Transverse colon (tissue), 4 donors: ENCODE measurements at regions not wholly inside any gene's neighbourhood (a gene's known extent, or its start where the extent isn't known, plus 50 kb on each side); places are given as distances from the start of the nearest gene placed in this dataset.

Experiments
- DNase-seq: peaks from one replicate; pipeline ENCODE4 v3.0.0-alpha.2; 2019
- H3K27ac ChIP-seq, 4 donors: fragments of 200-600 bp; sonication (generic); 2 replicates each; pipeline ENCODE4 v1.5.1; 2016 to 2018; ENCODE audit warnings: inconsistent platforms in 4 of 4
- H3K27me3 ChIP-seq: fragments of 200-600 bp; sonication (generic); 2 replicates; pipeline ENCODE4 v1.5.1; 2017; ENCODE audit warnings: inconsistent platforms
- H3K36me3 ChIP-seq, 4 donors: fragments of 200-600 bp; sonication (generic); 2 replicates each; pipeline ENCODE4 v1.5.1; 2017 to 2019; ENCODE audit warnings: inconsistent platforms in 4 of 4
- H3K4me1 ChIP-seq, 4 donors: fragments of 200-600 bp; sonication (generic); 2 replicates each; pipeline ENCODE4 v1.5.1; 2017 to 2020; ENCODE audit warnings: inconsistent platforms in 4 of 4
- H3K4me3 ChIP-seq, 4 donors: fragments of 200-600 bp; sonication (generic); 1 replicate in 1 of 4; 2 replicates in 3 of 4; pipeline versions ENCODE4 v1.5.1 to v1.6.1; 2017 to 2019; ENCODE audit warnings: inconsistent platforms in 4 of 4
- H3K9me3 ChIP-seq, 2 donors: fragments of 200-600 bp; sonication (generic); 2 replicates each; pipeline ENCODE4 v1.5.1; 2017 to 2019; ENCODE audit warnings: inconsistent platforms in 2 of 2
- EP300 ChIP-seq: sonication (generic); formaldehyde crosslinking; IDR thresholded peaks from one replicate; pipeline ENCODE4 v1.6.1; 2017; ENCODE audit warnings: antibody characterized with exemption, low read depth
- POLR2A ChIP-seq: fragments of 450-650 bp; IDR thresholded peaks from one replicate; pipeline ENCODE4 v1.6.1; 2016; ENCODE audit warnings: antibody characterized with exemption, mild to moderate bottlenecking, moderate library complexity
- POLR2AphosphoS5 ChIP-seq, 3 donors: sonication (generic); formaldehyde crosslinking; IDR thresholded peaks; one replicate each; pipeline ENCODE4 v1.6.1; 2016; ENCODE audit warnings: antibody characterized with exemption in 3 of 3
- WGBS, 2 donors: methylation state at CpG; one replicate each; pipeline ENCODE4 v1.1.5; 2018; ENCODE audit warnings: low coverage in 1 of 2; 5-methylcytosine and 5-hydroxymethylcytosine counted together
- in situ Hi-C, 4 donors: fragments of 200-750 bp; cut with MboI; loops; one replicate each; pipeline versions ENCODE4 v1.15.0 to v1.15.1; 2017; ENCODE audit warnings: low sequenced_read_pairs in 3 of 4, low pct_ligation_motif_present in 1 of 4, low pct_unique_long_range_greater_than_20kb in 1 of 4
- intact Hi-C: fragments of 100-400 bp; cut with DNase I; formaldehyde crosslinking; loops from one replicate; pipeline ENCODE4 v1.15.1; 2023; ENCODE audit warnings: low total_unique reads
- TF ChIP-seq, protein P1 (sequence below), 5 experiments: fragments of 200-600 bp in 3 of 5; fragments of 450-650 bp in 2 of 5; sonication (generic) in 3 of 5; IDR thresholded peaks; 1 replicate in 2 of 5; 2 replicates in 3 of 5; pipeline ENCODE4 v1.5.1; 2016 to 2017; ENCODE audit warnings: antibody characterized with exemption in 5 of 5, inconsistent platforms in 3 of 5, mild to moderate bottlenecking in 2 of 5, moderate library complexity in 1 of 5

- DNase-seq, result no peak
- H3K9me3 ChIP-seq, result no peaks in the 10 kb centered on the region
- intact Hi-C loops, result no loop called here
- peaks cover 34 to 49% (median 41%) of the 10 kb centered on the region in 4 donors for H3K4me1 ChIP-seq
- H3K27me3 ChIP-seq, result no peaks in the 10 kb centered on the region
- 75 to 80% methylated on average over 3 to 4 of the region's 4 CpGs for WGBS, 2 donors
- no peak overlapping the region for H3K4me3 ChIP-seq
- H3K36me3 ChIP-seq, result no peaks in the 10 kb centered on the region
- TF ChIP-seq, protein P1, sequence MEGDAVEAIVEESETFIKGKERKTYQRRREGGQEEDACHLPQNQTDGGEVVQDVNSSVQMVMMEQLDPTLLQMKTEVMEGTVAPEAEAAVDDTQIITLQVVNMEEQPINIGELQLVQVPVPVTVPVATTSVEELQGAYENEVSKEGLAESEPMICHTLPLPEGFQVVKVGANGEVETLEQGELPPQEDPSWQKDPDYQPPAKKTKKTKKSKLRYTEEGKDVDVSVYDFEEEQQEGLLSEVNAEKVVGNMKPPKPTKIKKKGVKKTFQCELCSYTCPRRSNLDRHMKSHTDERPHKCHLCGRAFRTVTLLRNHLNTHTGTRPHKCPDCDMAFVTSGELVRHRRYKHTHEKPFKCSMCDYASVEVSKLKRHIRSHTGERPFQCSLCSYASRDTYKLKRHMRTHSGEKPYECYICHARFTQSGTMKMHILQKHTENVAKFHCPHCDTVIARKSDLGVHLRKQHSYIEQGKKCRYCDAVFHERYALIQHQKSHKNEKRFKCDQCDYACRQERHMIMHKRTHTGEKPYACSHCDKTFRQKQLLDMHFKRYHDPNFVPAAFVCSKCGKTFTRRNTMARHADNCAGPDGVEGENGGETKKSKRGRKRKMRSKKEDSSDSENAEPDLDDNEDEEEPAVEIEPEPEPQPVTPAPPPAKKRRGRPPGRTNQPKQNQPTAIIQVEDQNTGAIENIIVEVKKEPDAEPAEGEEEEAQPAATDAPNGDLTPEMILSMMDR (IDR thresholded peaks at IDR 0.05), result no peak
- TF ChIP-seq POLR2AphosphoS5 (IDR thresholded peaks at IDR 0.05) (no peak), POLR2A (no peak), EP300 (no peak)
- peak overlapping the region in 1 of 4 donors; percentile 90 for H3K27ac ChIP-seq
- in situ Hi-C loops, result no loop called here
Measured at GRCh38 chr20:17871886-17872285, 96.7 kb downstream of the SNX5 start.

DNA sequence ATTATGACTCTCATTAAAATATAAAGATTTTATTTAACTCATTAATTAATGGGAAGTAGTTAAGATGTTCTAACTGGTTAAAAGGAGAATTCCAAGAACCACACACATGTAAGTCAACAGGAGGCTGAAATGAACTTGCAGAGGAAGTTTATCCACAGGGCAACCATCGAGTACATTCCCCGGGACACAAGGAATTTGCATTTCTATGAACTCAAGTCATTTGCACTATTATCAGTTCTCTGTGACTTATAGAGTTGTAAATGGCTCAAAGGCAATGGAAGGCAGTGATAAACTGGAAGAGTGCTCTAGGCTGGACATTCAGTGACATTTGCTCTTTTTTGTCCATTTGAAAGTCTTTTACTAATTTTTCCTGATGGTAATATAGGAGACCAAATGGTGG, 97.4 kb downstream of the SNX5 start:
- H3K27me3 ChIP-seq, result no peaks in the 10 kb centered on the region
- DNase-seq, result no peak
- H3K4me1 ChIP-seq, result peaks cover 28 to 42% (median 34%) of the 10 kb centered on the region in 4 donors
- no peaks in the 10 kb centered on the region for H3K9me3 ChIP-seq
- 74 to 83% methylated on average over 2 of the region's 2 CpGs for WGBS, 2 donors
- no peak for TF ChIP-seq POLR2A
- no peak for TF ChIP-seq POLR2AphosphoS5 (IDR thresholded peaks at IDR 0.05)
- TF ChIP-seq, protein P1 (IDR thresholded peaks at IDR 0.05), result no peak
- TF ChIP-seq EP300, result no peak
- no peak overlapping the region for H3K4me3 ChIP-seq
- H3K36me3 ChIP-seq, result no peaks in the 10 kb centered on the region
- in situ Hi-C loops (no loop called here), intact Hi-C loops (no loop called here)
- no peak overlapping the region for H3K27ac ChIP-seq

DNA sequence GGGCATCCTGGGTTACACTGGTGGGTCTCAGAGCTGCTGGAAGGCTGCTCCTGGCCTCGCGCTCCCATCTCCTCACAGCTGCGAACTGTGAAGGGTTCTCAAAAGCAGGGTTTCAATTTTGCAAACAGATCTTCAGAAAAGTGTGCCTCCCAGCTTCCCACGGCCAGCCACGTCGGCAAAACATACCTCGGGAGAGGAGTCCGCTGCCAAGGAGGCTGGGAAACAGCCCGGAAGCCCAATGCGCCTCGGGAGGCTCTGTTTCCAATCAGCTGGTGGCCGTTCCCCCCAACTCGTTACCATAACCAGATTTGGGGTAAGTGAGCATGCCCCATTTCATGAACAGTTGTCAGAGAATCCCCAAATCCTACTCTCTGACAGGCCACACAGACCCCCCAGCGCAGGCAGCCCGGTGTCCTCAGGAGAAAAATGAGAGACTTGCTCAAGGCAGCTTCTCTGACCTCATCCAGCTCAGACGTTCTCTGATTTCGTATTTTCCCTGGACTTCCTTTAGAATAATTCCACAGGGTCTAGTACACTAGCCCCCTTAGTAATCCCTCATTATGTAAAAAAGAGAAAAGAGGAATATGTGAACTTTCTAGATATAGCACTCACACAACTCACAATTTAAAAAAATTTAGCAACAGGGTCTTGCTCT, 98.4 kb downstream of the SNX5 start:
- Histone ChIP-seq H3K27me3 (no peaks in the 10 kb centered on the region), H3K36me3 (no peaks in the 10 kb centered on the region), H3K9me3 (no peaks in the 10 kb centered on the region), H3K4me1 (peaks cover 19 to 33% (median 25%) of the 10 kb centered on the region in 4 donors), H3K4me3 (no peak overlapping the region), H3K27ac (no peak overlapping the region)
- in situ Hi-C loops (no loop called here), intact Hi-C loops (no loop called here)
- WGBS, 2 donors, result 64 to 89% methylated on average over 3 to 17 of the region's 17 CpGs
- DNase-seq, result no peak
- TF ChIP-seq POLR2AphosphoS5 (IDR thresholded peaks at IDR 0.05), result no peak
- TF ChIP-seq POLR2A, result no peak
- TF ChIP-seq, protein P1 (IDR thresholded peaks at IDR 0.05), result no peak
- TF ChIP-seq EP300, result no peak

DNA sequence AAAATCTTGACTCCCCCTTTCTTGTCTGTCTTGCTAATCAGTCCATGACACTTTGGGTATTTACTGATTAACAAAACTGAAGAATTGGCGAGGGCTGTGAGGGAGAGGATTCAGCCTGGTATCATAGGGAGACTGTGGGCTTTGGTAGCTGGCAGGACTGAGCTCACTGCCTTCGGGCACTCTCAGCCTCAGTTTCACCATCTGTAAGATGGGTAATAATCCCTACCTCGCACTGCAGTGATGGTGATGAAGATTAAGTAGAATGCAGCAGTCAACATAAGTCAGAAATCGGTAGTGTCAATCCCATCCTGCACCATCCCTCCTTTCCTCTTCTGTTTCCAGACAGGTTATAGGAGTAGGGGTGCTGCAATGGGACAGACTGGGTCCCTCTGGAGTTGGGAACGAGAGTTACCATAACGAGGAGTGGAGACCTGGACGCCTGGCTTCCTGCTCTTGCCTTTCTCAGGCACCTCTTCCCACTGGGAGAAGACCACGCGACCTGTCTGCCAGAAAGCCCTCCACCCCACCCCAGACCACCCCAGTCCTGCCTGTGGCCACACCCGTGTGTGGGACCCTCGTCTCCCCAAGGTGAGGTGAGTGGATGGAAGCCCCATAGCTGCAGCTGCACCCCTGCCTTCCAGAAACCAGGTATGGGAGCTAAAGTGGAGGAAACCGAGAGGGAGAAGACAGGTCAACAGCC, 99.1 kb downstream of the SNX5 start:
- H3K27ac ChIP-seq, result no peak overlapping the region
- intact Hi-C loops (no loop called here), in situ Hi-C loops (no loop called here)

More for the DNA sequence above, 99.1 kb downstream of the SNX5 start:
- H3K4me3 ChIP-seq, result no peak overlapping the region
- DNase-seq, result no peak
- 84 to 86% methylated on average over 4 to 12 of the region's 12 CpGs for WGBS, 2 donors
- no peaks in the 10 kb centered on the region for H3K36me3 ChIP-seq
- H3K4me1 ChIP-seq, result peaks cover 11 to 27% (median 22%) of the 10 kb centered on the region in 4 donors
- H3K27me3 ChIP-seq, result no peaks in the 10 kb centered on the region
- H3K9me3 ChIP-seq, result no peaks in the 10 kb centered on the region
- TF ChIP-seq, protein P1 (IDR thresholded peaks at IDR 0.05), result no peak
- no peak for TF ChIP-seq POLR2A
- TF ChIP-seq POLR2AphosphoS5 (IDR thresholded peaks at IDR 0.05), result no peak
- TF ChIP-seq EP300, result no peak
